Testis (tissue), 2 donors: ENCODE measurements at regions not wholly inside any gene's neighbourhood (a gene's known extent, or its start where the extent isn't known, plus 50 kb on each side); places are given as distances from the start of the nearest gene placed in this dataset.

Experiments used
- POLR2A ChIP-seq: fragments of 450-650 bp; IDR thresholded peaks from one replicate; pipeline ENCODE4 v1.6.1; 2017; ENCODE audit warnings: antibody characterized with exemption, mild to moderate bottlenecking, moderate library complexity
- TF ChIP-seq, protein P1 (sequence below), 3 experiments: fragments of 450-650 bp in 2 of 3; fragments of 200-600 bp in 1 of 3; sonication (generic) in 1 of 3; IDR thresholded peaks; one replicate each; pipeline ENCODE4 v1.5.1; 2016 to 2019; ENCODE audit warnings: antibody characterized with exemption in 3 of 3, mild to moderate bottlenecking in 2 of 3, moderate library complexity in 1 of 3

DNA sequence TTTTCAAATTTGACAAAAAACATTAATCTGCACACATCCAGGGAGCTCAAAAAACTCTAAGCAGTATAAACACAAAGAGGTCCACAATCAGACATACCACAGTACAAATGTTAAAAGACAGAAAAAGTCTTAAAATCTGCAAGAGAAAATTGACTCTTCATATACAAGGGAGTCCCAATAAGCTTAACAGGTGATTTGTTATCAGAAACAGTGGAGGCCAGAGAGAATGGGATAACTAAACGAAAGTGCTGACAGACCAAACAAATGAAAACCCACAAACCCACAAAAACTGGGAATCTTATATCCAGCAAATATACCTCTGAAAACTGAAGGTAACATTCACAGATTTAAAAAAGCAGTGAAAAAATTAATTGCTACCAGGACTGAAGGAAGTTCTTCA is 182.0 kb upstream of the PAQR3 start:
- TF ChIP-seq, protein P1, sequence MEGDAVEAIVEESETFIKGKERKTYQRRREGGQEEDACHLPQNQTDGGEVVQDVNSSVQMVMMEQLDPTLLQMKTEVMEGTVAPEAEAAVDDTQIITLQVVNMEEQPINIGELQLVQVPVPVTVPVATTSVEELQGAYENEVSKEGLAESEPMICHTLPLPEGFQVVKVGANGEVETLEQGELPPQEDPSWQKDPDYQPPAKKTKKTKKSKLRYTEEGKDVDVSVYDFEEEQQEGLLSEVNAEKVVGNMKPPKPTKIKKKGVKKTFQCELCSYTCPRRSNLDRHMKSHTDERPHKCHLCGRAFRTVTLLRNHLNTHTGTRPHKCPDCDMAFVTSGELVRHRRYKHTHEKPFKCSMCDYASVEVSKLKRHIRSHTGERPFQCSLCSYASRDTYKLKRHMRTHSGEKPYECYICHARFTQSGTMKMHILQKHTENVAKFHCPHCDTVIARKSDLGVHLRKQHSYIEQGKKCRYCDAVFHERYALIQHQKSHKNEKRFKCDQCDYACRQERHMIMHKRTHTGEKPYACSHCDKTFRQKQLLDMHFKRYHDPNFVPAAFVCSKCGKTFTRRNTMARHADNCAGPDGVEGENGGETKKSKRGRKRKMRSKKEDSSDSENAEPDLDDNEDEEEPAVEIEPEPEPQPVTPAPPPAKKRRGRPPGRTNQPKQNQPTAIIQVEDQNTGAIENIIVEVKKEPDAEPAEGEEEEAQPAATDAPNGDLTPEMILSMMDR (IDR thresholded peaks at IDR 0.05), result no peak
- no peak for TF ChIP-seq POLR2A
